ENCODE measurements at regions not wholly inside any gene's neighbourhood (a gene's known extent, or its start where the extent isn't known, plus 50 kb on each side); places are given as distances from the start of the nearest gene placed in this dataset.

- TF ChIP-seq EZH2 (IDR thresholded peaks at IDR 0.05; ENCODE audit: borderline replicate concordance, low read depth, low read length, severe bottlenecking): no peak
- no peak for TF ChIP-seq CTCF (IDR thresholded peaks at IDR 0.05; ENCODE audit: borderline replicate concordance, extremely low read depth, low read length, poor library complexity, severe bottlenecking)
Measured at GRCh38 chr10:129045599-129045998, 421.4 kb upstream of the MGMT start.
